ENCODE measurements at regions not wholly inside any gene's neighbourhood (a gene's known extent, or its start where the extent isn't known, plus 50 kb on each side); places are given as distances from the start of the nearest gene placed in this dataset.

DNA sequence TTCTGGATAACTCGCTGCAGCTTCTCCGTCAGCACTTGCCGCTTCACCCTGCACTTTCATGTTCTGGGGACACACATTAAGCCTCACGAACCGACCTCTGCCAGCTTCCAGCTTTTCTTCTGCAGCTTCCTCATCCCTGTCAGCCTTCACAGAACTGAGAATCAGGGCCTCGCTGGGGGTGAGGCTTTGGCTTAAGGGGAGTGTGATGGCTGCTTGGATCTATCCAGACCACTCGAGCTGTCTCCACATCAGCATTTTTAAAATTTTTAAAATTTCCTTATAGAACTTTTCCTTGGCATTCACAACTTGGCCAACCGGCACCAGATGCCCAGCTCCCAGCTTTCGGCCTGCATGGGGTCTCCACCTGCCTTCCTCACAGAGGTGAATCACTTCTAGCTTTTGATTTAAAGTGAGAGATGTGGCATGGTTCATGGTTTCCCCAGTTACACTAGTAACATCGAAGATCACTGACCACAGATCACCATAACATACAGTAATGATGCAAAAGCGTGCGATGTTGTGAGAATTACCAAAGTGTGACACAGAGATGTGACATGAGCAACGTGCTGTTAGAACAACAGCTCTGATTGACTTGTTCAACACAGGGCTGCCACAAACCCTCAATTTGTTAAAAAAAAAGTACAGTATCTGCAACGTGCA, 139.1 kb upstream of the C14orf180 start:
- no peak for DNase-seq (ENCODE audit: low spot score)

- DNase-seq (ENCODE audit: low spot score) = no peak
These were observed 138.1 kb upstream of the C14orf180 start for GRCh38 chr14:104441275-104442106.

GRCh38 chr14:104442107-104442551, 137.4 kb upstream of the C14orf180 start:
- DNase-seq (ENCODE audit: low spot score) = no peak

DNA sequence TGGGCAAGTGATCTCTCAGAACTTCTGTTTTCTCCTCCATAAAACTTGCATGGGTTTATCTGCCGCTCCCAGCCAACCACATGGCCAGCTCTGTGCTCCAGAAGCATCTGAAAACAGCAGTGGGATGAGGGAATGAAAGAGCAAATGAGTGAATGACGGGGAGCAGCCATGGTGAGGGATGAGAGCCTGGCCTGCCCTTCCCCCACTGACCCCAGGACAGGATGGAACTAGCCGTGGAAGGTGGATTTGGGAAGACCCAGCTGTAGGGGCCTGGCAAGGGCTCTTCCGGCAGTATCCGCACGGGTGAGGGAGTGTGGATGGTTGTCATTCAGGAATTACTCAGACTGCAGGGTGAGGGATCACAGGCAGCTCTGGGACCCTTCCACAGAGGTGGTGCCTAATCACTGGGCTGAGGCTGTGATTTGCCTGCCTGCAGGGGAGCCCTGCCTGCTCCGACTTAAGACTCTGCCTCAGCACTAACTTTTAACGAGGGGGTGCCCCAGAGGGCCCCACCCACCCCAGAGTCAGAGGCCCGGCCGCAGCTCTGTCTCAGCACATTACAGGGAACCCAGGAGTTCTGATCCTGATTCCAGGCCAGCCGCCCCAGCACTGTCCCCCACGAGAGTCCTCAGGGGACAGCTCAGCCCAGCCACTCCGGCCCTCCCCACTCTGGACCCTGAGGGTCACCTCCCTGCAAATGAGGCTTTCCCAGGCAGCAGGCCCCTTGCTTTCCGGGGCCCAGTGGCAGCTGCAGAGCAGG, 136.8 kb upstream of the C14orf180 start:
- DNase-seq (ENCODE audit: low spot score) = no peak

GRCh38 chr14:104443391-104444158, 136.0 kb upstream of the C14orf180 start:
- DNase-seq (ENCODE audit: low spot score) = no peak

GRCh38 chr14:104444159-104445030, 135.2 kb upstream of the C14orf180 start:
- DNase-seq (ENCODE audit: low spot score) = no peak

- no peak for DNase-seq (ENCODE audit: low spot score)
These were observed 134.5 kb upstream of the C14orf180 start for GRCh38 chr14:104445086-104445485.

DNA sequence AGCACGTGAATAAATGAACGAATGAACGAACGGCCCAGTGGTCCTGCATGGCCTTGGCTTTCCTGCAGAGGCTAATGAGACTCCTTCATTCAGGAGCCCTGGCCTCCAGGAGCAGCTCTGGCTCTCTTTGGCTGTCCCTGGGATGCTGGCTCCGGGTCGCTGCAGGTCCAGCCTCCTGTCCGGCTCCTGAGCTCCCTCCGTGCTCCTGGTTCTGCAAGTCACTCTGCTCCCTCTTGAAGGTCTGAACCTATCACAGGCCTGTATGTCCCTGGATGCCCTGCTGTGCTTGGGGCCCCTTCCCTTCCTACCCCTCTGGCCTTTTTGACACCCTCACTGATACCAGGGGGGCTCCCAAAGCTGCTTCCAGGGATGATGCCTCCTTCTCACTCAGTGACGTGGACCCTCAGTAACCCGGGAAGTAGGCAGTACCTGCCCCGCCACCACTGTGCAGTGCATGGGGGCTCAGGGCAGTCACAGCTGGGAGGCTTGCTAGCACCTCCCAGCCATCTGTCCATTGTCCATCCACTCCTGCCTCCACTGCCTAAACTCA, 133.7 kb upstream of the C14orf180 start:
- DNase-seq (ENCODE audit: low spot score) = no peak

GRCh38 chr14:104446611-104447010, 133.0 kb upstream of the C14orf180 start:
- DNase-seq (ENCODE audit: low spot score) = no peak

- DNase-seq (ENCODE audit: low spot score) = no peak
These were observed 131.8 kb upstream of the C14orf180 start for GRCh38 chr14:104447750-104448149.

GRCh38 chr14:104448321-104448720, 131.2 kb upstream of the C14orf180 start:
- no peak for DNase-seq (ENCODE audit: low spot score)

GRCh38 chr14:104448721-104449120, 130.8 kb upstream of the C14orf180 start:
- no peak for DNase-seq (ENCODE audit: low spot score)

DNA sequence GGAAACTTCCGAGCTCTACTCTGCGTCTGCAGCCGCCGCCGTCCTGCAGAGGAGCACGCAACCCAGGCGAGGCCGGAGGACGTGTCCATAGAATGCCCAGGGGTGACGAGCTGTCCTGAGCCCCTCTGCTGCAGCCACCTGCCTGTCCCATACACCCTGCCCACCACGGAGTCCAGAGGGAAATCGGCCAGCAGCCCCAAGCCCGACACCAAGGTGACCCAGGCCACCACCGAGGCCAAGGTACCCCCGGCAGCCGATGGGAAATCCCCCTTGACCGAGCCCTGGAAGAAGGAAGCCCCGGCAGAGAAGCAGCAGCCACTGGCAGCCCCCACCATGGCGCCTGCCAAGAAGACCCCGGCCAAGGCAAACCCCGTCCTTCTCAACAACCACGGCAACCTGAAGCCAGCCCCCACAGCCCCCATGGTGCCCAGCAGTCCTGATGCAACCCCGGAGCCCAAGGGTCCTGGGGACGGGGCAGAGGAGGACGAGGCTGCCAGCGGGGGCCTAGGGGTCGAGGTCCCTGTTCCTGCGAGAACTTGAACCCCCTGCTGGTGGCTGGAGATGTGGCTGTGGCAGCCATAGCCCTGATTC, 128.7 kb upstream of the C14orf180 start:
- DNase-seq (ENCODE audit: low spot score) = no peak

DNA sequence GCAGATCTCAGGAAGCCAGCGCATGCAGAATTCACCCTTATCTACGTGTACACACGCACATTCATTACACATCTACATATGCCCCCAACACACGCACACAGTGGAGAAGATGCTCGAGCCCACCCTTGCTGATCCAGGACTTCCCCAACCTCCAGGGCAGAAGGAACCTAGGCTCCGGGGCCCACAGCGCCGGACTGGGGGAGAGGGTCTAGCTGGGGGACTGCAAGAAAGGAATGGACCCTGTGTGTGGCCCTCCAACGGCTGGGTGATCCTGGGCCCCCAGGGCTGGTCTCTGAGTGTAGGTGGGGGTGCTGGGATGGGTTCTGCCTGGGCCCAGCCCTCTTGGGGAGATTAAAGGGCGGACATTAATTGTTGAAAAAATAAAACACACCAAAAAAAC, 128.1 kb upstream of the C14orf180 start:
- DNase-seq (ENCODE audit: low spot score) = no peak

GRCh38 chr14:104458845-104459244, 120.7 kb upstream of the C14orf180 start:
- no peak for DNase-seq (ENCODE audit: low spot score)

DNA sequence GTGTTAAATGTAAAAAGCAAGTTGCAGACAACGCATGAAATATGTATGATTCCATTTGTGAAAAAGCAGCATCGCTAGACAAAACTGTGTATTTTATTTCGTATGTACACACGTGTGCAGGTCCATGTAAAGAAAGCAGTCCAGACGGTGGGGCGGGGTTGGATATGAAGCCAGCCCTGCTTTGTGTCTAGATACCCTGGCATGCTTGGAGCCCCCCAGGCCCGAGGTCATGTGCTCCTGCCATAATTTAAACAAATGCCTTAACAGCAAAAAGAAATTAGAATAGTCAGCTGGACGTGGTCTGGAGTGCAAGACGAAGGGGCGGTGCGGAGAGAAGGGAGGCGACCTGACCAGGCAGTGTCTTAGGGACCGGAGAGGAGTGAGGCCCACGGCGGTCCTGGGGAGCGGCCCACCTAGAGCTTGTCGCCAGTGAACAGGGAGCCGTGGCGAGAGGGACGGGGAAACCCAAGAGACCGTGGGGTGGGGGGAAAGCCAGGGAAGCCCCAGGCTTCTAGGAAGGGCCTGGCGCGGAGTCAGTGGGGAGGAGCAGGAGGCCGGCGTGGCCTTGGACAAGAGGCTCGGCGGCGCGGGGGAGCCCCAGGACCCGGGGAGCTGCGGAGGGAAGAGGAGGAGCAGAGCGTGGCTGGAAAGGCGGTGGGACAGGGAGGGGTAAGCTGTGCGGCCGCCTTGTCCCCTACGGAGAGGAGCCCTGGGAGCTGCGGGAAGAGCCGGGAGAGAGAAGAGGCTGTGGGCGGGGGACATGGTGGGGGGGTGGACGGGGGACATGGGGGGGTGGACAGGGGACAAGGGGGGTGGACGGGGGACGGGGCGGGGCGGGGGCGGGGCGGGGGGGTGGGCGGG, 118.5 kb upstream of the C14orf180 start:
- no peak for DNase-seq (ENCODE audit: low spot score)

- no peak for DNase-seq (ENCODE audit: low spot score)
These were observed 117.7 kb upstream of the C14orf180 start for GRCh38 chr14:104461676-104462449.

Measured in globus pallidus (tissue), 1 donor.